Stimulated activated CD4-positive, alpha-beta T cell treated with anti-CD3 and anti-CD28 coated beads, Interleukin-12 subunit alpha, Interleukin-12 subunit beta, amount 100 ng/mL, for 48 hours (primary cell): ENCODE measurements at regions not wholly inside any gene's neighbourhood (a gene's known extent, or its start where the extent isn't known, plus 50 kb on each side); places are given as distances from the start of the nearest gene placed in this dataset.

Source experiments
- DNase-seq, 3 donors: peaks; one replicate each; pipeline ENCODE4 v3.0.0-alpha.2; 2020; ENCODE audit warnings: low read depth in 2 of 3, low spot score in 1 of 3

DNA sequence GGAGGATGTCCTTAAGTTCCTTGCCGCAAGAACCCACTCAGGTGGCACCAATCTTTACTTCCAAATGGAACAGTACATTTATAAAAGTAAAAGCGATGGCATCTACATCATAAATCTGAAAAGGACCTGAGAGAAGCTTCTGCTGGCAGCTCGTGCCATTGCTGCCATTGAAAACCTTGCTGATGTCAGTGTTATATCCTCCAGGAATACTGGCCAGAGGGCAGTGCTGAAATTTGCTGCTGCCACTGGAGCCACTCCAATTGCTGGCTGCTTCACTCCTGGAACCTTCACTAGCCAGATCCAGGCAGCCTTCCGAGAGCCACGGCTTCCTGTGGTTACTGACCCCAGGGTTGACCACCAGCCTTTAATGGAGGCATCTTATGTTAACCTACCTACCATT is 191.7 kb downstream of the TRIM27 start:
- DNase-seq, result no peak

DNA sequence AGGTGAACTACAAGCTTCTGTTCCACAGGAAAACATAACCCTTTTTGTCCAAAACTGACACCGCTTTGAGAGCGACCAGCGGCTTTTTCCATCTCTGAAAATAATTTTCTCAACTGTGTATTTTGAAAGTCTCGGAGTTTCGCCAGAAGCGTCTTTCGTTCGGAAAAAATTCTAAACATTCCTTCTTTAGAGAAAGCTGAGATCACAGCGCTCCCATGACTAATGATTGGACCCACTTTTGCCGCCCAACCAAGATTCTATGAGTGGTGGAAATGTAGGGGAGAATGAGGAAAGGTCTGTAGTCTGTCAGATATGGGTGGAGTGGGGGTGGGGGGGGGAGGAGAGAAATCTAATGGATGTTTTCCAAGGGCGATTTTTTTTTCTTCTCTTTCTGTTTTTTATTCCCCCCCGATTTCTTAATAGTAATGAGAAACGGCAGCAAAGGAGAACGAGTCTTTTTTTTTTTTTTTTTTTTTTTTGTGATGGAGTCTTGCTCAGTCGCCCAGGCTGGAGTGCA is 189.3 kb downstream of the TRIM27 start:
- DNase-seq, result no peak

- DNase-seq, result no peak
Measured at GRCh38 chr6:28736121-28736520, 187.7 kb downstream of the TRIM27 start.

GRCh38 chr6:28737750-28738395 is 185.9 kb downstream of the TRIM27 start:
- no peak for DNase-seq

- DNase-seq, result no peak
Measured at GRCh38 chr6:28738396-28738765, 185.4 kb downstream of the TRIM27 start.

GRCh38 chr6:28741363-28741762 is 182.4 kb downstream of the TRIM27 start:
- DNase-seq, result no peak

GRCh38 chr6:28742668-28743270 is 181.0 kb downstream of the TRIM27 start:
- peak; percentile 30 to 40 (median 36) for DNase-seq

GRCh38 chr6:28743271-28743789 is 180.5 kb downstream of the TRIM27 start:
- DNase-seq, result no peak

DNA sequence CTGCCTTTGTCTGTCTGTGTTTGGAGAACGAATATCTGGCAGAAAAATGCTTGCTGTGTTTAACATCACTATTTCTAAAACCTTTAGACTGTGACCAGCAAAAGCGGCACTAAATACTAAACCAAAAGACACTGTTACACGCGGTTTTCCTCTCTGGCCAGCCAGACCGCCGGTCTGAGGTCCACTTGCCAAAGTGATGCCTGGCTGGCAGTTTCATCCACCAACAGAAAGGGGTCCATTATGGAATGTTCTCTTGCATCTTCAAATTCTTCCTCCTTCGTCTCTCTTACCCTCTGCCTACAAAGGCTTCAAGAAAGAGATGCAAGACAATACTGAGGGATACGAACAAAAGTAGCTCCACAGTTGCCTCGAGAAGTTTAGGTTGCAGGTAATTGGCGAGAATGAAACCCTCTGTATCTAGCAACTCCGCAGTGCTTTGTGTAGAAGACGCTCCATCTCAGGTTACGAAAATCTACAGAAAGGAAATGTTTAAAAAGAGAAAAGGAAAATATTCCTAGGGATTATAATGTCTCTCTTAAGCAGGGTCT is 176.6 kb downstream of the TRIM27 start:
- no peak for DNase-seq

GRCh38 chr6:28747631-28748157 is 176.1 kb downstream of the TRIM27 start:
- DNase-seq, result no peak

- no peak for DNase-seq
Measured at GRCh38 chr6:28748192-28748591, 175.6 kb downstream of the TRIM27 start.

- DNase-seq, result no peak
Measured at GRCh38 chr6:28750926-28751458, 172.8 kb downstream of the TRIM27 start.

GRCh38 chr6:28751514-28751913 is 172.3 kb downstream of the TRIM27 start:
- DNase-seq, result no peak

DNA sequence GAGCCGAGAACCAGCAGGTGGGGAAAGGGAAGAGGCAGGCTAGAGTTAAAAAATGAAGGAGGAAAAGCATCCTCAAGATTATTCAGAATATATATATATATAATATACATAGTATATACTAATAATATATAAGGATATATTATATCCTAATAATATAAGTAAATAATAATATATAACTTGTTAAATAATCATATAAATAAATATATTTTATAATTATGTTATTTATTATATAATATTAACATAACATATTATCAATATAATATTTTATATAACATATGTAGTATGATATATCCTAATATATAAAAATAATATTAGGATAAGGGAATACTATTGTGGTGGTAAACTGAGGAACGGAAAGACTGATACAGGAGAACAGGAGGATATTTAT is 171.8 kb downstream of the TRIM27 start:
- DNase-seq, result no peak

GRCh38 chr6:28757429-28758045 is 166.2 kb downstream of the TRIM27 start:
- DNase-seq, result no peak

- DNase-seq, result peak in 1 of 3 donors; percentile 8
Measured at GRCh38 chr6:28758046-28758817, 165.6 kb downstream of the TRIM27 start.

DNA sequence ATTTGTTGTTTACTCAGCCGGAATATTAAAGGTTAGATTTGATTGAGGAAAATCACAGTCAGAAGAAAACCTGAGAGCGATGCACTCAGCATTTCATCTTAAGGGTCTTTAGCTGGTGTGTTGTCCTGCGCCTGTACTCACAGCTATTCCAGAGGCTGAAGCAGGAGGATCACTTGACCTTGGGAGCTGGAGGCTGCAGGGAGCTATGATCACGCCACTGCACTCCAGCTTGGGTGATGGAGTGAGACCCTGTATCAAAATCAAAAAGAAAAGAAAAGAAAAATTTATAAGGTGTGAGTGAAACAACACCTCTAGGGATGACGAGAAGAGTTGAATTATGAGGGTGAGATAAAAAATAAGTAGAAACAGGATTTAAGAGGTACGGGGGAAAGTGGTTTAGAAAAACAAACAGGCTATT is 165.0 kb downstream of the TRIM27 start:
- no peak for DNase-seq

- DNase-seq, result no peak
Measured at GRCh38 chr6:28764014-28764723, 159.6 kb downstream of the TRIM27 start.

GRCh38 chr6:28764761-28765282 is 159.0 kb downstream of the TRIM27 start:
- no peak for DNase-seq

DNA sequence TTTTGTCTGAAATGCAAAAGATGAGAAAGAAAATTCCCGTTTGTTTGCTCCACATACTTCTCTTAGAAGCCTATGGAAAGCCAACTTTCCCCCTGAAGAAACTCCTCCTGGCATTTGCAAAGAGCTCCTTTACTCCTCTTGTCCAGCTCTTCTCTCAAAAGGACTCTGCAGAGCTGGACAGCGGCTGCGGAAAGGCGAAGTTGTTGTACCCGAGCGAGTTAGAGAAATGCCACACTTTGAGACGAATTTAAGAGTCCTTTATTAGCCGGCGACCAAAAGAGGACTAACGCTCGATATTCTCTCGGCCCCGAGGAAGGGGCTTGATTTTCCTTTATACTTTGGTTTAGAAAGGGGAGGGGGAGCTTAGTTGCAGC is 157.8 kb downstream of the TRIM27 start:
- no peak for DNase-seq
